Brain microvascular endothelial cell (primary cell): ENCODE measurements at regions not wholly inside any gene's neighbourhood (a gene's known extent, or its start where the extent isn't known, plus 50 kb on each side); places are given as distances from the start of the nearest gene placed in this dataset.

Experiments
- DNase-seq: peaks from one replicate; pipeline ENCODE4 v3.0.0-alpha.2; 2020
- H3K27ac ChIP-seq: fragments of 250-450 bp; sonication (Bioruptor Pico); 2 replicates; pipeline ENCODE4 v1.5.1; 2020; ENCODE audit warnings: mild to moderate bottlenecking, moderate library complexity
- H3K27me3 ChIP-seq: fragments of 250-450 bp; sonication (Bioruptor Pico); replicated peaks from 2 replicates; pipeline ENCODE4 v1.5.1; 2020; ENCODE audit warnings: mild to moderate bottlenecking
- H3K36me3 ChIP-seq: fragments of 250-450 bp; sonication (Bioruptor Pico); replicated peaks from 2 replicates; pipeline ENCODE4 v1.5.1; 2020; ENCODE audit warnings: mild to moderate bottlenecking
- H3K4me3 ChIP-seq: 2 replicates; pipeline ENCODE4 v1.5.1; 2011; ENCODE audit warnings: low read depth, mild to moderate bottlenecking, control low read depth, low read length, moderate library complexity
- in situ Hi-C: cut with HindIII; loops from 2 replicates; pipeline ENCODE4 v1.10.0; 2017; ENCODE audit warnings: low sequenced_read_pairs, low pct_ligation_motif_present
- TF ChIP-seq, protein P1 (sequence below): IDR thresholded peaks from 2 replicates; pipeline ENCODE4 v1.5.1; 2011; ENCODE audit warnings: low read depth, mild to moderate bottlenecking, moderate library complexity, low read length, control low read depth, inconsistent platforms; ENCODE audit errors: missing control alignments

DNA sequence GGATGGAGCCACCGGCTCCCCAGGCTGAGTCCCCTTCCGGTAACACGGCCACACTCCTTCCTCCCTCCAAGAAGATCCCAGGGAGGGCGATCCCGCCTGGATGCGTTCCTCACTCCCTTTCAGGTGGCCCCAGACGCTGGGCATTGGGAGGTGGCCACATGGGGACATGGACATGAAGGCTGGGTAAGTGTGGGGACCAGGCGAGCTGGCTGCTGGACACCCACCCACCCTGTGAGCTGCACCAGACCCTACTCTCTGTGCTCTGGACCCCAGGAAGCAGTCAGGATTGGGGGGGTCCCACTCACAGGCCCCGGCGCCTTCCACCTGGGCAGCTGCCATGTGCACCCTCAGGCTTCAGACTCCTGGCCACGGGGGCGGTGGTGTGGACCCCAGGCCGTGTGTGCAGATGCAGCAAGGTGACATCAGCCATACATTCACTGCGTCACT, 932.8 kb downstream of the BRD1 start:
- TF ChIP-seq, protein P1, sequence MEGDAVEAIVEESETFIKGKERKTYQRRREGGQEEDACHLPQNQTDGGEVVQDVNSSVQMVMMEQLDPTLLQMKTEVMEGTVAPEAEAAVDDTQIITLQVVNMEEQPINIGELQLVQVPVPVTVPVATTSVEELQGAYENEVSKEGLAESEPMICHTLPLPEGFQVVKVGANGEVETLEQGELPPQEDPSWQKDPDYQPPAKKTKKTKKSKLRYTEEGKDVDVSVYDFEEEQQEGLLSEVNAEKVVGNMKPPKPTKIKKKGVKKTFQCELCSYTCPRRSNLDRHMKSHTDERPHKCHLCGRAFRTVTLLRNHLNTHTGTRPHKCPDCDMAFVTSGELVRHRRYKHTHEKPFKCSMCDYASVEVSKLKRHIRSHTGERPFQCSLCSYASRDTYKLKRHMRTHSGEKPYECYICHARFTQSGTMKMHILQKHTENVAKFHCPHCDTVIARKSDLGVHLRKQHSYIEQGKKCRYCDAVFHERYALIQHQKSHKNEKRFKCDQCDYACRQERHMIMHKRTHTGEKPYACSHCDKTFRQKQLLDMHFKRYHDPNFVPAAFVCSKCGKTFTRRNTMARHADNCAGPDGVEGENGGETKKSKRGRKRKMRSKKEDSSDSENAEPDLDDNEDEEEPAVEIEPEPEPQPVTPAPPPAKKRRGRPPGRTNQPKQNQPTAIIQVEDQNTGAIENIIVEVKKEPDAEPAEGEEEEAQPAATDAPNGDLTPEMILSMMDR = no peak
- H3K27ac ChIP-seq = no peak overlapping the region
- H3K4me3 ChIP-seq = no peak overlapping the region
- H3K27me3 ChIP-seq = no peaks in the 10 kb centered on the region
- no peaks in the 10 kb centered on the region for H3K36me3 ChIP-seq
- DNase-seq = no peak
- in situ Hi-C loops = no loop called here

DNA sequence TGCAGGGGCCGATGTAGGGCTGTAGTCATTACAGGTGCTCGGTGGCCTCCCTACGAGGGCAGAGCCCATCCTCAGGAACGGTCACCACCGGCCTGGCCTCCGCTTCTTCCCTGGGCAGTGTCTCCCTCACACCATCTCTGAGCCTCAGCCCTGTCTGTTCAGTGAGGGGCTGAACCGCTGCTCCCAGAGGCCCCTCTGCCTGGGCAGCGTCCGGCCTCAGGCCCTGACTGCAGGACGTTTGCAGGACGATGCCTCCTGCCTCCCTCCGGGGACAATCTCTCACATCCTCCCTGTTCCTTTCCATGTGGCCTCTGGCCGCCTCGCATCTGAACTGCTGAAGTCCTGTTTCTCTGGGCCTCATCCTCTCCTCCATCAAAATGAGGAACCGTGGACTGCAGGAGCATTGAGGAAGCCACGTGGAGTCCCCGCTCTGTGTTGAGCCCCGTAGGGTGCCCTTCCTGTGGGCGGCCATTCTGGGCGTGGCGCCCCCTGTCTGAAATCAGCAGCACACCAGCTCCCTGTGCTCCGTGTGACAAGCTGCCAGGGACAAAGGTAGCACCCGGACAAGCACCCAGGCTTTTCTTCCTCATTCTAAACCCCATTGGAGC, 933.5 kb downstream of the BRD1 start:
- in situ Hi-C loops = no loop called here
- Histone ChIP-seq H3K27me3 (no peaks in the 10 kb centered on the region), H3K4me3 (no peak overlapping the region), H3K36me3 (no peaks in the 10 kb centered on the region), H3K27ac (no peak overlapping the region)
- TF ChIP-seq, protein P1 = no peak
- no peak for DNase-seq

DNA sequence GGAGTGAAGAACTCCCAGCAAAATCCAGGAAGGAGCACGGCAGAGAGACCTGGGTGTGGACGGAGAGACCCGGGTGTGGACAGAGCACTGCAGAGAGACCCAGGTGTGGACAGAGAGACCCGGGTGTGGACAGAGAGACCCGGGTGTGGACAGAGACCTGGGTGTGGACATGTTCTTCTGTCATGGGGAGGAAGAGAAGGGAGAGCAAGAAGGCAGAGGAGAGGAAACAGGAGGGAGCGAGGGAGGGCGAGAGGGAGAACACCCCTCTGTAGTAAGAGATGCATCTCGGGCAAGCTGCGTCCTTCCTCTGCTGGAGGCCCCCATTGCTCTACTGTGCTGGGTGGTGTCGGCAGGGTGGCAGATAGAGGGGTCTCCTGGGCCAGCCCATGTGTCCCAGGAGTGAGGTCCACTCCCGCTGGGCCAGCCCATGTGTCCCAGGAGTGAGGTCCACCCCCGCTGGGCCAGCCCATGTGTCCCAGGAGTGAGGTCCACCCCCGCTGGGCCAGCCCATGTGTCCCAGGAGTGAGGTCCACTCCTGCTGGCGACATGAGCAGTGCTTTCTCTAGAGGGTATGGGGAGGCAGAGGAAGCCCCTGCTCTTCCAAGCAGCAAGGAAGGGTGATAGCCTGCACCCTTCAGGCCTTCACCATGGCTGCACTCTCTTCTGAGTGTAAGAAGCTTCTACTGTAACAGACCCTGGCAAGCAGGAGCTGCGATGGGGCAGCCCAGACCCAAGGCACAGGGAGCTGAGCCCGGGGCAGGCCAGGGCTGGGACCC, 934.2 kb downstream of the BRD1 start:
- in situ Hi-C loops = no loop called here
- Histone ChIP-seq H3K27me3 (no peaks in the 10 kb centered on the region), H3K27ac (no peak overlapping the region), H3K4me3 (no peak overlapping the region), H3K36me3 (no peaks in the 10 kb centered on the region)
- TF ChIP-seq, protein P1 = no peak
- no peak for DNase-seq

DNA sequence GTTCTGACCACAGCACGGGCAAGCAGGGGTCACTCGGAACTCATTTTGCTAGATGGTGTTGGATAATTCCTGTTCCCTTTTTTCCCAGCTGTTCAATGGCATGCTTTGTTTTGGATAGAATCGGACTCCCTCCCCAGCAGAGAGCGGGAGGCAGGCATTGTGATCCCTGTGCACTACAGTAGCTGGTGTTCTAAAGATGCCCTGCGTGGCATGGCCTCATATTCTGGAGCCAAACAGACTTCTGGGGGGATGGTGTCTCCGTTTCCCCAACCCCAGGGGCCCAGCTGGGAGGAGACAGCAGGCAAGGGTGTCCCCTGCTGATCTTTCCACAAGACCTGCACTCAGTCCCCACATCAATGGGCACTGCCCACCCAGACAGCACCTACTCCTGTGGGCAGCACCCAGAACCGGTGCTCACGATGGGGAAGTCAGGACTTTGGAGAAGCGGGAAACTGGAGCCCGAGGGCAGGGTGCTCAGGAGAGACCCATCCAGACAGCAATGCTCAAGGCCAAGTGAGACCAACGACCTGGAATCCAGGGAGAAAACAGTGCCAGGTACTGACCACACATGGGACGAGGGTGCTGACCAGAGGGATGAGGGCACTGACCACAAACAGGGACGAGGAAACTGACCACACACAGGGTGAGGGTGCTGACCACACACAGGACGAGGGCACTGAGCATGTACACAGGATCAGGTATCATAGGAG, 934.9 kb downstream of the BRD1 start:
- Histone ChIP-seq H3K27me3 (no peaks in the 10 kb centered on the region), H3K36me3 (no peaks in the 10 kb centered on the region), H3K27ac (no peak overlapping the region), H3K4me3 (no peak overlapping the region)
- DNase-seq = no peak
- in situ Hi-C loops = no loop called here
- TF ChIP-seq, protein P1 = no peak

DNA sequence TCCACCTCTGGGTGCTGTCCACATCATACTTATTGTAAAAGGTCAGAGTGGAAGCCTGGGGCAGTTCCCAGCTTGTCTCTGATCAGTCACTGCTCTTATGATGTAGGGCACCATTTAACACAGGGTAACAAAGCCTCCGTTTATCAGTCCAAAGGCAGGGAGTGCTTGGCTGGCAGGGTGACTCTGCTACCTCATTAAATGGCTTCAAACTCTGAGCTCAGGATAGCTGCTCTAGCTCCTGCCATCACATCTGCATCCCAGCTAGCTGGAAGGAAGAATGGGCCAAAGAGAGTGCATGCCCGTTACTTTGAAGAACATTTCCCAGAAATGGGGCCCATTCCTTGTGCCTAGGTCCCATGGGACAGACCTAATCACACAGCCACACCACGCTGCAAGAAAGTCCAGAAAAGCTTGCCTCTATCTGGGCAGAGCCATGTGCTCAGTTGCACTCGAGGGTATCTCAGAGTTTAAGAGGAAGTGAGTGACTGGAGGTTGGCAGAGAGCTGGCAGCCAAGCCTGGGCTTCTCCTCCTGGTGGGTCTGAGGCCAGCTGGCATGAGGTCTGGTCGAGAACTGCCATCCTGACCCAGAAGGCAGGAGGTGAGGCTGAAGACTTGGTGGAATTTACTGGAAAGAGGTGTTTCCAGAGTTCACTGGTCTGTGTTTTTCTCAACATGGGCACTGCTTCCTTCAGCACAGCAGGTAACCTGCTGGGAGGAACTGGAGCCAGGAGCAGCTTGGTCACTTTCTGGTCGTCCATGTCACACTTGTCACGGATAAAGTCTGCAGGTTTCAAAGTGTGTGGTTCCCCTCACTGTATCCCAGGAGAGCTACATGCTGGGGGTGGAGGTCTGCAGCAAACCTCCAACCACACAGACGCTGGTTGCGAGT, 935.7 kb downstream of the BRD1 start:
- Histone ChIP-seq H3K36me3 (no peaks in the 10 kb centered on the region), H3K27ac (no peak overlapping the region), H3K4me3 (no peak overlapping the region), H3K27me3 (no peaks in the 10 kb centered on the region)
- in situ Hi-C loops = no loop called here
- TF ChIP-seq, protein P1 = no peak
- no peak for DNase-seq
